ES-I3 (cell line): ENCODE measurements at regions not wholly inside any gene's neighbourhood (a gene's known extent, or its start where the extent isn't known, plus 50 kb on each side); places are given as distances from the start of the nearest gene placed in this dataset.

Experiments
- H3K36me3 ChIP-seq: 2 replicates; pipeline ENCODE4 v1.6.1; 2013; ENCODE audit warnings: mild to moderate bottlenecking, low read length, control low read depth, moderate library complexity; ENCODE audit not compliant: insufficient read depth
- H3K4me1 ChIP-seq: 2 replicates; pipeline ENCODE4 v1.6.1; 2013; ENCODE audit warnings: mild to moderate bottlenecking, control low read depth, low read length; ENCODE audit not compliant: insufficient read depth
- H3K9ac ChIP-seq: 2 replicates; pipeline ENCODE4 v1.6.1; 2013; ENCODE audit warnings: low read depth, mild to moderate bottlenecking, low read length, moderate library complexity
- H3K9me3 ChIP-seq: 2 replicates; pipeline ENCODE4 v1.6.1; 2013; ENCODE audit warnings: mild to moderate bottlenecking, low read length, moderate library complexity; ENCODE audit not compliant: control insufficient read depth, insufficient read depth

GRCh38 chr13:68998056-68998455 is 1109.6 kb upstream of the ATXN8OS start:
- Histone ChIP-seq H3K4me1 (peaks cover 10% of the 10 kb centered on the region), H3K9me3 (peaks cover 6% of the 10 kb centered on the region; the same call in 1 of the 2 replicates), H3K9ac (no peak overlapping the region), H3K36me3 (no peaks in the 10 kb centered on the region)

- H3K36me3 ChIP-seq, result no peaks in the 10 kb centered on the region
- H3K9me3 ChIP-seq, result no peaks in the 10 kb centered on the region; the same call in 1 of the 2 replicates
- no peak overlapping the region for H3K9ac ChIP-seq
- H3K4me1 ChIP-seq, result peaks cover 10% of the 10 kb centered on the region
Measured at GRCh38 chr13:68996668-68997025, 1111.0 kb upstream of the ATXN8OS start.

GRCh38 chr13:68995972-68996667 is 1111.5 kb upstream of the ATXN8OS start:
- H3K36me3 ChIP-seq, result no peaks in the 10 kb centered on the region
- peaks cover 10% of the 10 kb centered on the region for H3K4me1 ChIP-seq
- H3K9me3 ChIP-seq, result no peaks in the 10 kb centered on the region; the same call in 1 of the 2 replicates
- no peak overlapping the region for H3K9ac ChIP-seq

GRCh38 chr13:68993154-68993553 is 1114.5 kb upstream of the ATXN8OS start:
- Histone ChIP-seq H3K9ac (no peak overlapping the region), H3K9me3 (no peaks in the 10 kb centered on the region), H3K36me3 (no peaks in the 10 kb centered on the region), H3K4me1 (peaks cover 10% of the 10 kb centered on the region)

DNA sequence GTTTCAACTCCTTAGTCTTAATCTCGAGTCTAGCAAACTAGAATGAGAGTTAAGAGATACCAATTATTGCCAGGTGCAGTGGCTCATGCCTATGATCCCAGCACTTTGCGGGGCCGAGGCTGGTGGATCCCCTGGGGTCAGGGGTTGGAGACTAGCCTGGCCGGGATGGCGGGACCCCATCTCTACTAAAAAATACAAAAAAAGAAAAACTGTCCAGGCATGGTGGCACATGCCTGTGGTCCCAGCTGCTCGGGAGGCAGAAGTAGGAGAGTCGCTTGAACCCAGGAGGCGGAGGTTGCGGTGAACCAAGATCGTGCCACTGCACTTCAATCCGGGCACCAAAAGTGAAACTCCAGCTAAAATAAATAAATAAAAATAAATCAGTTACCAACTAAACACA is 1119.5 kb upstream of the ATXN8OS start:
- H3K4me1 ChIP-seq, result no peaks in the 10 kb centered on the region
- H3K9ac ChIP-seq, result no peak overlapping the region
- H3K9me3 ChIP-seq, result no peaks in the 10 kb centered on the region
- no peaks in the 10 kb centered on the region for H3K36me3 ChIP-seq

DNA sequence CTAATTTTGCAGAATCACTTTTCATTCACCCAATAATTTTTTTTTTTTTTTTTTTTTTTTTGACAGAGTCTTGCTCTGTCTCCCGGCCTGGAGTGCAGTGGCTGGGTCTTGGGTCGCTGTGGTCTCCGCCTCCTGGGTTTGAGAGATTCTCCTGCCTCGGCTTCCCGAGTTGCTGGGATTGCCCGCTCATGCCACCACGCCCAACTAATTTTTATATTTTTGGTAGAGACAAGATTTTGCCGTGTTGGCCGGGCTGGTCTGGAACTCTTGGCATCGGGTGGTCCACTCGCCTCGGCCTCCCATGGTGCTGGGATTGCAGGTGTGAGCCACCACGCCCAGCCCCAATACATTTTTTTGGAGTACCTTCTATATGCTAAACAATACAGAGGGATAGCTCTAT is 1120.0 kb upstream of the ATXN8OS start:
- Histone ChIP-seq H3K36me3 (no peaks in the 10 kb centered on the region), H3K4me1 (no peaks in the 10 kb centered on the region), H3K9me3 (no peaks in the 10 kb centered on the region), H3K9ac (no peak overlapping the region)

DNA sequence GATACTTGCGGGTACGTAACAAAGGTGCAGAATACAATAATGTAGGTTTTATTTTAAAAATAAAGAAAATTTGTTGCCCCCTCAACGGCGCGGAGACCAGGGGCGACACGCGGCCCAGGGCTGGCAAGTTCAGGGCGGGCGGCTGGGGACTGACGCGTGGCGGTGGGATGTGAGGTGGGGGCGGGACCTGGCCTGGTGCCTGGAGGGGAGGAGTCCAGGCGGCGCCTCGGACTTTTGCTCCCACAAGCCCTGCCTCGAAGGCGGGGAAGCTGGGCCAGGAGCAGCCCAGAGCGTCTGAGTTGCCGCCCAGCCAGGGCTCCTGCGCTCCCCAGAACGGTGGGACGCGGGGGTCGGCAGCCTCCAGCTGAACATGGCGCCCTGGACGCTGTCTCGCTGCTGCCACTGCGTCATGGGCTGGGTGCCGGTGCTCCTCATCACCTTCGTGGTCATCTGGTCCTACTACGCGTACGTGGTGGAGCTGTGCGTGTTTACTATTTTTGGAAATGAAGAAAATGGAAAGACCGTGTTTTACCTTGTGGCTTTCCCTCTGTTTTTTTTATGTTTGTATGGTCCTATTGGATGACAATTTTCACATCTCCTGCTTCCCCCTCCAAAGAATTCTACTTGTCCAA is 1122.8 kb upstream of the ATXN8OS start:
- no peaks in the 10 kb centered on the region for H3K9me3 ChIP-seq
- H3K36me3 ChIP-seq, result no peaks in the 10 kb centered on the region
- H3K9ac ChIP-seq, result no peak overlapping the region
- H3K4me1 ChIP-seq, result no peaks in the 10 kb centered on the region

DNA sequence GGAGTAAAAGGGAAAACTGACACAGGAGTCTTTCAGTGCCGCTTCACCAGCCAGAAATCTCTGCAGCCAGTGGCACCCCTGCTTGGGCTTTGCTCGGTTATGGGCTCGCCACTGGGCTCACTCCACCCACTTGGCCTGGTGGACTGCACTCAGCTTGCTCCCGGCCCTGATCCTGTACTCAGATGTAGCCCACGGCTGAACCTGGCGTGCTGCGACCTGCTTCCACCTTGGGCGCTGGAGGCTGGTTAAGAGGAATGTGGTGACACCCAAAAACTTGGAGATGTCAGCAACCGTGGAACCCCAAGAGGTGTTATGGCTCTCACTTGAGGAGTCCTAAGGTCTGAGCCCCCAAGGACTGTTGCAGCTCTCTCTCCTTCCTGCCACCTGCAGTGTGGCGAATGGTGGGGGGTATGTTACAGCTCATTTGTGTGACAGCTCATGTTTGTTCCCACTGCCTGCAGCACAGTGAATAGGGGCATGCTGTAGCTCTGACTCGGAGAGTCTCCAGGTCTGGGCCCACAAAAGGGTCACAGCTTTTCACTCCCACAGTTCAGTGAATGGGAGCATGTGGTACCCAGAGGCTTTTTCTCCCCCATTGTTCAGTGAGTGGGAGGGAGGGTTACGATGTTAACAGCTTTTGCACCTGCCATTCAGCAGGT is 1124.5 kb upstream of the ATXN8OS start:
- H3K9me3 ChIP-seq, result no peaks in the 10 kb centered on the region
- H3K36me3 ChIP-seq, result no peaks in the 10 kb centered on the region
- H3K4me1 ChIP-seq, result no peaks in the 10 kb centered on the region
- no peak overlapping the region for H3K9ac ChIP-seq

DNA sequence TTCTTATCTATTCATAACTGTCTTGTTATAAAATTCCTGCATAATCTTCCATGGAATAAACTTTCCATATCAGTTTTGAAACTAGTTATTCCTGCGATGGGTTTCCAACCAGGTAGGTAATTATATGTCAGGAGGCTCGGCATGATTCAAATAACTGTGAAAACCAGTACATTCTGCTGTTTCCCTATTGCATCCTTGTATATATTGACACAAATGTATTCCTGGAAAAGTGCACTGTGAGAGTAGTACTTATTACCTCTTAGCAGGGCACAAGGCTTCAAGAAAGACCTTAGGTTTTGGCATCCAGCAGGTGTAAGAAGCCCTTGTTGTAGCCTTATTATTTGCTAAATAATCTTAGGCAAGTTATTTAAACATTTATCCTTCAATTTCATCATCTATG is 1131.3 kb upstream of the ATXN8OS start:
- Histone ChIP-seq H3K9ac (no peak overlapping the region; the same call in 1 of the 2 replicates), H3K36me3 (no peaks in the 10 kb centered on the region), H3K4me1 (peaks cover 4% of the 10 kb centered on the region; the same call in 1 of the 2 replicates), H3K9me3 (no peaks in the 10 kb centered on the region)

DNA sequence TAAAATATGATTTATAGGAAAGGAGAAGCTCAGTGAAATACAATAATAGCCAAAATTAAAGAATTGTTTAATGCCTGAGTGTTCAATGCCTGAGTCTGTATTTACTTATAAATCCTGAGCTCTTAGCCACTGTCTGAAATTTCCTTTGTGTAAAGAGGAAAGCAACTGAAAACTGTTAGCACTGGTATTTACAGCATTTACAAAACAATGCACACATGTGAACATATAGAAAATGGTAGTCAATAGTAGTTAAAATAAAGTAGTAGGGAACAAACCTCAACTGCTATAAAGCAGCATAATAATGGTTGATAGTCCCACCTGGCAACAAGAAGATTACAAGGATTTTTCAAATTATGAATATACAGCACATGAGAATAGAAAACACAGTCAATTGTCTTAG is 1137.1 kb upstream of the ATXN8OS start:
- H3K4me1 ChIP-seq, result peaks cover 14% of the 10 kb centered on the region; the same call in 1 of the 2 replicates
- H3K9me3 ChIP-seq, result no peaks in the 10 kb centered on the region
- H3K9ac ChIP-seq, result no peak overlapping the region
- no peaks in the 10 kb centered on the region for H3K36me3 ChIP-seq

DNA sequence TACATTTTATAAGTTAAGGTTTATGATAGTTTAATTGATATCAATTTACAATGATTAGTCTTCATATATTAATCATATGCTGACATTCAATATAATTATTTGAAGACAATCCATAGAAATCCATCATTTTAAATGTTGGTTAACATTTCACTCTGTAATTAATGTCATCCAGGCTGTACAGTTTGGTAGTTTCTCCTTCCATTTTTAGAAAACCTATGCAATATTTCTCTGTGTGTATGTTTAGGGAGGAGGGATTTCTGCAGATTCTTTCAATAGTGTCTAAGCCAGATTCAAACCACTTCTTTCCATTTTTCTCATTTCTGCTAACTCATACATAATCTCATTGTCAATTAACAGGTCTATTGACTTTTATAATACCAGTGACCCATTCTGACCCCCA is 1159.0 kb upstream of the ATXN8OS start:
- Histone ChIP-seq H3K9ac (no peak overlapping the region), H3K4me1 (no peaks in the 10 kb centered on the region), H3K36me3 (no peaks in the 10 kb centered on the region), H3K9me3 (no peaks in the 10 kb centered on the region)

- no peaks in the 10 kb centered on the region for H3K36me3 ChIP-seq
- no peaks in the 10 kb centered on the region; the same call in 1 of the 2 replicates for H3K4me1 ChIP-seq
- no peak overlapping the region for H3K9ac ChIP-seq
- no peaks in the 10 kb centered on the region for H3K9me3 ChIP-seq
Measured at GRCh38 chr13:68944272-68944671, 1163.4 kb upstream of the ATXN8OS start.

DNA sequence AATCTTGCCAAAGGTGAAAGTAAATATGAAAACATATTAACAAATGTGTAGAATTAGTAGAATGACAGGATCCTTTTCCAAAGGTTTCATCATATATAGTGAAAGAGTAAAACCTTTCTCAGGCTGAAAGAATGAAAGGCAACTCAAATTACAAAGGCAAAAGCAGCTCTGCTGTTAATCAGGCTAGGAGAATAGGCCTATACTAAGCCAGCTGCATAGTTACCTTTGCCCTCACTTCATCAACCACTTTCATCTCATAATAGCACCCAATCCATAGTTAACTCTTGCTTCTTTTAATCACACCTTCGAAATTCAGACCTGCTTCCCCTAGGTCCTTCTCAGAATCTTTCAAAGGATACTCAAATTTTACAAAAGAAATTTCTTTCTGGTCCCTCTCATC is 1167.6 kb upstream of the ATXN8OS start:
- H3K4me1 ChIP-seq, result no peaks in the 10 kb centered on the region; the same call in 1 of the 2 replicates
- H3K36me3 ChIP-seq, result no peaks in the 10 kb centered on the region
- no peaks in the 10 kb centered on the region for H3K9me3 ChIP-seq
- H3K9ac ChIP-seq, result no peak overlapping the region

GRCh38 chr13:68938639-68939038 is 1169.0 kb upstream of the ATXN8OS start:
- no peaks in the 10 kb centered on the region for H3K36me3 ChIP-seq
- no peak overlapping the region for H3K9ac ChIP-seq
- no peaks in the 10 kb centered on the region; the same call in 1 of the 2 replicates for H3K4me1 ChIP-seq
- H3K9me3 ChIP-seq, result no peaks in the 10 kb centered on the region
